DOHH2 (cell line): ENCODE measurements at regions not wholly inside any gene's neighbourhood (a gene's known extent, or its start where the extent isn't known, plus 50 kb on each side); places are given as distances from the start of the nearest gene placed in this dataset.

ENCODE experiments used
- CTCF ChIP-seq: fragments of 200-600 bp; sonication (generic); IDR thresholded peaks from one replicate; pipeline ENCODE4 v1.5.1; 2014; ENCODE audit warnings: antibody characterized with exemption, mild to moderate bottlenecking, low read depth, low read length; ENCODE audit not compliant: poor library complexity, severe bottlenecking
- EZH2phosphoT487 ChIP-seq: fragments of 200-600 bp; sonication (generic); IDR thresholded peaks from 2 replicates; pipeline ENCODE4 v1.6.1; 2017; ENCODE audit warnings: borderline replicate concordance, mild to moderate bottlenecking, antibody characterized with exemption, low read length, moderate library complexity, mixed read lengths

GRCh38 chr2:239905306-239905705 is 119.8 kb downstream of the NDUFA10 start:
- TF ChIP-seq CTCF (no peak), EZH2phosphoT487 (no peak)
